ENCODE measurements at regions not wholly inside any gene's neighbourhood (a gene's known extent, or its start where the extent isn't known, plus 50 kb on each side); places are given as distances from the start of the nearest gene placed in this dataset.
"Not testable (repeated sequence)": the region's sequence is repeated elsewhere in the genome, so short reads cannot be mapped to it uniquely, and the experiment has no call there.

DNA sequence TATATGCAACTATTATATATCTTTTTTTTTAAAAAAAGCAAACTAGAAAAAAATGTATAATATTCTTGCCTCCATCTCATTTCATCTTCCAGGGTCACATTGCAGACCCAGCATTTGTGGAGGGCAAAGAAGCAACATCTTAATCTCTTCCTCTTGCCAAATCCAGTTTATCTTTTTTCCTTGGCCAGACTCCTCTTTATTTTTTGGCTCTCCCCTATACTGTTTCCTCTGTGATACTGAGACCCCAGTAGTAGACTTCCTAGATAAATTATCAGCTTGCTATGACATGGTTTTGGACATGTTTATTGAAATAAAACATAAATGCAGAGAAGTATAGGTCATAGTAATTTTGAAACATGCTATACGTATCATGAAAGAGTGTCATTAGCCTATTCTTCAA lies 303.8 kb upstream of the DDHD1 start:
- no peak for DNase-seq

DNA sequence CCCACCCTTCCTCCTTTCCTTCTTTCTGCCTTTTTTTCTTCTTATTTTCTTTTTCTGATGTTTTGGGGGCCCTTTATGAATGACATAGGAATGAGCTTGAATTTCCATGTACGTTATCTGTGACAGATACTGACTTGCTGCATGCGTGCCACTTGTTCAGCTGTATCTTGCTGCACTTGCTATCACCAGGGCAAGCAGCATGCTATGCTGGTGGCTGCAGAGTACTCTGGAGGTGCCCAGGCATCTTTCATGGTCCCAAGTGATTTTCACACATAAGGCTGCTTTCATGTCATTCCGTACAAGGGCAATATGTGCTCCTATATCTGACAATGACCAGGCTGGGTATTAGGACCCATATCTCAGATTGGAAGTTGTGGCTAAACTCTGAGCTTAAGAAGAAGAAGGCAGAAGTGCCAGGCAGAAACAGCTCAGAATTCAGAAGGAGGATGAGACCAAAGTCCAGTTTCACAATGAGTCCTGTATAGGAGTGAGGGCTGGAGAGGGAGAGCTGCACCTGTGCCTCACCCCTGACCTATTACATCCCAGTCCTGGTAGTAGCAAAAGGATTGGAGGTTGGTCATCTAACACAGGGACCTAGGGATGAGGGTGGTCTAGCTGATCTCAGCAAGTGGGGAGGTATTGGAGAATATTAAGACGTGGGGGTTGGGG lies 299.0 kb upstream of the DDHD1 start:
- DNase-seq: no peak

DNA sequence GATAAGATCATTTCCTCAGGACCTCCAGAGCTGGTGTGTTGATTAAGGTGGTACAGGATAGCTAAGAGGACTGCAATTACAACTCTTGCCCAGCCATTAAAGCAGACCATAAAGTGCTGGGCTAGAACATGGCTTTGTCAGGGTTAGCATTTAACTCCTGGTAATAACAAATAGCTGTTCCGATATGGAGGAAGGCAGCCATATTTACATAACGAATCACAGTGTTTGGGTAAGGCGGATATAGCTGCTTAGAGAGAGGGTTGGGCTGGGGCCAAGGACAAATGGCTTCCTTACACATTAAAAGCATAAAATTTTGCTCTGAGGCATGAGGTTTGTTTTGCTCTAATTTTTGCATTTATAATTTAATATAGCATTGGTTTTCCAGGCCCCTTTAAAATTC lies 297.7 kb upstream of the DDHD1 start:
- DNase-seq: peak; percentile 43

DNA sequence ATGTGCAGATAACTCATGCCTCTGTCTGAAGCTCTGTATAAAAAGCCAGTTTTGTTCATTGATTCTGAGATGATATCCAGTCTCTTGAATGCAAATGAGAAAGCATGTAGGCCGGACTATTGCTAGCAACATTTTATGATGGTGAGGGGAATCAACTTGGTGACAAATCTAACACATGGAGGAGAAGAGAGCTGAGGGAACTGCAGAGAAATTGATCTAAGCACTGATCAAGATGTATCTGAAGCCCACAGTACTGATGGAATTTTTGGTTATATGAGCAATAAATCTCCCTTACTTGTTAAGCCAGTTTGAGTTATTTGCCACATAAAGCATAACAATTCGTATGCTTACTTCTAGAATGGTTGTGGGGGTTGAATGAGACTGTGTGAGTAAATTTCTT lies 295.6 kb upstream of the DDHD1 start:
- DNase-seq: no peak

DNA sequence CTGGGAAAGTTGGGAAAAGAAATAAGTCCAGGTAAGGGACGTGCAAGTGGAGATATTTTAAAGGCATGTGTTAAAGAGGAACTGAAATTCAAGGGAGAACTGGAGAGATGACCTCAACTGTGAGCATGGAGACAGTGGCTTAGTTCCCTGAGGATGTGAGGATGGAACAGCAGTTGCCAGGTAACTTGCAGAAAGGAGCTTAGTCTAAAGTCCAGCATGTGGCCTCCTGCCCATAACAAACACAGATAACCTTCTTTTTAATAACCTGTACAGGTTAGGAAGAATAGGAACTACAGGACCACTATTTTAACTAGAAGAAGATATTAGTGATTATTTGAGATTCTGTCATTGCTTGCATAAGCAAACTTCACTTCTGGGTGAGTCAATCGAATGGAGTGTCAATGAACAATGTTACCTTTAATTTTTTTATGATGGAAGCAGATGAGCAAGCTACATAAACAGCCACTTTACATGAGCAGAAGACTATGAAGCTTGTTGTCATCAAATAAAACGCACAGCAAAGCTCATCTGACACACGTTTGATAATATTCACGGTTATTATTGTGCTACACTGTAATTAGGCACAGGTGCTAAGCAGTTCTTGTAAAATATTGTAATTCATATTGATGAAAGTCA lies 291.7 kb upstream of the DDHD1 start:
- DNase-seq: no peak

DNA sequence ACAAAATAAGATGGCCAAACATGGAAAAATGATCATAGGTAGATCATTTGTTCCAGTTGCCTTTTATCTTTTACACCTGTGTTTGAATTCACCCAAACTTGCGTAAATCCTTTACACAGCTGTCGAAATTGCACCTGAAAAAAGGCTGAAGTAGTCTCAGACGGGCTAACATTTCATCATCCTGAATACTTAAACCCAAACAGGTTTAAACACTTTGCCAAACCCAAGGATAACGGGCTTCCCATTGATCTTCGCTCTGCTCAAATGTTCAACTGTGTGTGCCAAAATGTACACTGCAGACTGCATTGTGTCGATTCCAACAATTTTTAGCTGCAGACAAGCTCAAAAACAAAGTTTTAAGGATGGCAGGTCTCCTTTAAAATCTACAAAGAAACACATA lies 288.7 kb upstream of the DDHD1 start:
- DNase-seq: no peak

DNA sequence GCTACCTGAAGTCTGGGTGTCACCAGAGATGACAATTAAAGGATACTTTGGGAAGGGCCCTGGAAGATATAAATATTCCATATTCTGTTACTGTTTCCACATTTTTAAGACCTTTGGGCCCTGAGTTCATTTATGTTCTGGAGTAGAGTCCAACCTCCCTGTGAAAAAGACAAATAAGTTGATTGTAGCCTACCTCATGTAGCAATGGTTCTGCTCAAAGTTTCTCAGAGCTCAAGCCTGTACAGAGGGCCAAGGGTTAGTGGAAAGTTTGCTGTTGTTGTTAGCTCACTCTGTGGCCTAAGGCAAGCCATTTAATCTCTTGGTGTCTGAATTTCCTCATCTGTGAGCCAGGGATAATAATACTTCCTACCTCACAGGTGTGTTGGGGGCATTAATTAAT lies 284.7 kb upstream of the DDHD1 start:
- DNase-seq: no peak

DNA sequence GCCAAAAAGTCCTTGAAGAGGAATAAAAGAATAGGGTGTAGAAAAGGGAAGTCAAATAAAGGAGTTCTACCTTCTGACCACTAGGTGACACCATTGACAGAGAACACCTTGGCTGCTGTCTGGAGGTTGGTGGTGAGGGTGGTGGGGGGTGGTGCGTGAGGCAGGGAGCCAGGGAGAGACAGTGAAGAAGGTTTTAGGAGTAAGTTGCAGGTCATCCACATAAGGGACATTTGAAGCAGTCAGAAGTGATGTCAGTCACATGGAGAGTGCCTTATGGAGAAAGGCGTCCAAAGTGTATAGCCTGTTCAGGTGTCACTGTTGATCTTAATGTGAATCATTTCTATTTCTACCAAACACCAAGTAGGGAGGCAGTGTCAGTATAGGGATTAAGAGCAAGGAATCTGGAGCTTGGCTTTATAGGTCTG lies 279.3 kb upstream of the DDHD1 start:
- no peak for DNase-seq

DNA sequence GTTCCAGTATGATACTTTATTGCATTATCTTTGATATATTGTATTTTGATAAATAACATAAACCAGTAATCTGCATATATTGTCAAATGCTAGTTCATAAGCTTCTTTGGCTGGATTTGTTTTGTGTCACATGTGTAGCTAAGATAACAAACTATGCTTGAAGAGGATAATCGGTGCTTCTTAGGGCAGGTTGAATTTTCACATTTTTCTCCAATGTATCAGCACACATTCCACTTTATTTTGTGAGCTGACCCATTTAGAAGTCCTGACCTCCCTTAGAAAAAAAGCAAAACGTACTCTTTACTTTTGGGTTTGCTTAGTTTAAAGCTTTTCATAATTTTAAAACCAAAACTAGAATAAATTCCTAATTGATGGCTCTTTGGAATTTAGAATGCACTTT lies 277.7 kb upstream of the DDHD1 start:
- no peak for DNase-seq

DNA sequence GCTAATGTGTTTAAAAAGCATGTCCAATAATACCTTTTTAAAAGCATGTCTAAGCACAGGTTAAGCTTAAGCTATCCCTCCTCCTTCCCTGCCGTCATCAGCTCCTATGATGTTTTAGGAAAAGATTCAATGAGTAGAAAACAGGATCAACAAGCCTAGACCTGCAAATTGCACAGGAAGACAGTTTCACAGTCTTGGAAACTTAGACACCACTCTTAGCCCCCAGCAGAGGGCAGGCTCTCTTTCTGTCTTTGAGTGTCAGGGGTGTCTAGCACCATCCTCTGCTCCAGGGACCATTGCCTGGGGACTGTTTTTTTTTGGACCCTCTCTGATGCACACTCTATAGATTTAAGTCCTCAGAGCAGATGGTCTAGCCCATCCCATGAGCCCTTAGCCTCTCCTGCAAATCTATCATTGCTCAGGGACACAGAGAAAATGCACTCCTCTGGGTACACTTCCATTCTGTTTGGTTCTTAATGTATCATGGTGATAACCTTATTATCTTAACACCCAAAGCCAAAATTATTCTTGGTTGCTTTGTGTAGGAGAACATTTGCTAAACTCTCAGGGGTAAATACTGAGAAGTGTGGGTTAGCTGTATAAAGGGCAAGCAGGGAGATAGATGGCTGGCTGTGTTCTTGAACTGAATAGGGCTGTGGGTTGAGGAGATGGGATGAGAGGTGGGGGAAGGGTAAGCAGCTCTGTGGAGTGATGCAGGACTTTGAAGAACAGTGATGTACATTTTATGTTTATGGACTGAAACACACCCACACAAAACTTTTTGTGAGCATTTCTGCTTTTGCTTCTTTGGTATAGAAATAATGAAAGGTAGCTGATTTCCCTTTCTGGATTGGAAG lies 259.9 kb upstream of the DDHD1 start:
- DNase-seq: no peak

DNA sequence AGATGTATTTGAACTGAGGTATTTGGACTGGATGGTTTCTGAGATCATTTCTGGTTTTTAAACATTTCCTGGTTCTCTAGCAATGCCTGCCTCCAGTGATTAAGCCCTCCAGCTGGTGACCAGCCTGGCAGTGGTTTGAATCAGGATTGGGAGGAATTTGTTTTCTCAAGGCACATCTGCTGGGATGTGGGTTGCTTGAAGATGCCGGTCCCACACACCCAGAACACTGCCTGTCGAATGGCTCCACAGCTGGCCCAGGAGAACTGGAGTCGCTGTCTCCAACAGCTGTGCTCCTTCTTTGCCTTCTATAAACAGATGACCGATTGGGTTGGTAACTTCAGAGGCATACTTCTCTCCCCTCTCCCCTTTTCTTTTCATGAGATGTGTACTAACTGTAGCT lies 258.0 kb upstream of the DDHD1 start:
- no peak for DNase-seq

DNA sequence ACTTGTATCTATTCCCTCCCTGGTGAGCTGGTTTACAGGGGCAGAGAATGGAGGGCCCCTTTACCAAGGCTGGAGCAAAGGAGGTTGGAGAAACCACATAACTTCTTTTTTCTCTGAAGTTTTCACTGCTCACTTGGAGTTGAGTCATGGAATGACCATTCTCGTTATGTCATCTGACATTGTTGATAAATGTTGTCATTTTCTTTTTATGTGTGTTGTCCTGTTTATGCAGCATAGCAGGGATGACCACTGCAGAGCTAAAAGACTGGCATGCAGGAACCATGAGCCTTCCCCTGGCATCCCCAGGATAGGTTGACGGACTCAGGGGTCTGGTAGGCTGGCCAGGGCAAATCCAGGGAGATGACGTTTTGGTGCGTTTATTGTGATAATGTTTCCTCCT lies 256.8 kb upstream of the DDHD1 start:
- no peak for DNase-seq

DNA sequence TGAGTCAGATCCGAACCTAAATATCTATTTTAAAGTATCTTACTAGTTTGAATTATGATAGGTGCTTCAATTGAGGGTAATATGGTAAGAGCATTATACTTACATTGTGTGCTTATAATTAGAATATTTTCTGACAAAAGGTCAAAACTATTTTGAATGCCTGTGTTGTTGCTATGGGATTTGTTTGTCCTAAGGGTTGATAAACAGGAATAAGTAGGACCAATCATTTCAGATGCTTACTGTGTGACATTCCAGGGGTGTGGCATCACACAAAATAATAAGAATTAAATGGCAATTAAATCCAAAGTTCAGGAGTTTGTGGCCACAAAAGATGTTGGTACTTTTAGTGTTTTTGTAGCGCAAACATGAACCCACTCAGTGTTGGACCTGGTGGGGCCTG lies 256.2 kb upstream of the DDHD1 start:
- DNase-seq: no peak

DNA sequence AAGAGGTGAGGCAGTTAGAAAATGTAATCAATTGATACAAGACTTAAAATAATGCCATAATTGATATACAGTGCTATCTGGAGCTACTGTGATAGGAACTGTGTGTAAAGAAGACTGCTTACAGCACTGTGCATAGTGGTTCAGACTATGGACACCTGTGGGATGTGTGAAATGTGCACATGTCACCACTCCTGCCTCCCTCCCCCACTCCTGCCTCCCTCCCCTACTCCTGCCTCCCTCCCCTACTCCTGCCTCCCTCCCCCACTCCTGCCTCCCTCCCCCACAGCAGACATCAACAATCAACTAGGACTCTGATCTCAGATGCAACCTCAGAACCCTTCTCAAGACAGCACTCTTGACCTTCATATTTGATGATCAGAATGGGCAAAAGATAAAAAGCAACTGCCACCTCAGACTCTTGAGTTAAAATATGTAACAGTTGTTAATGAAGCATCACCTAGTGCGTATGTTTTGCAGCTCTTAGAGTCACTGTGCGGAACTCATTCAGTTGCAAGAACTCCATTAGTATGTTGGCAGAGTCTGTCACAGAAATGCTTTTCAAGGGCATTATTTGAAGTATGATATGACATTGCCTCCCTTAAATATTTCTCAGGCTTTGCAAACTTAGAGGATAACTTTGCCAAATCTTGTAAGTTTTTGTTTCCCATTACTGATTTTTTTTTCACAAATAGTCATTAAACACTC lies 255.2 kb upstream of the DDHD1 start:
- DNase-seq: no peak

DNA sequence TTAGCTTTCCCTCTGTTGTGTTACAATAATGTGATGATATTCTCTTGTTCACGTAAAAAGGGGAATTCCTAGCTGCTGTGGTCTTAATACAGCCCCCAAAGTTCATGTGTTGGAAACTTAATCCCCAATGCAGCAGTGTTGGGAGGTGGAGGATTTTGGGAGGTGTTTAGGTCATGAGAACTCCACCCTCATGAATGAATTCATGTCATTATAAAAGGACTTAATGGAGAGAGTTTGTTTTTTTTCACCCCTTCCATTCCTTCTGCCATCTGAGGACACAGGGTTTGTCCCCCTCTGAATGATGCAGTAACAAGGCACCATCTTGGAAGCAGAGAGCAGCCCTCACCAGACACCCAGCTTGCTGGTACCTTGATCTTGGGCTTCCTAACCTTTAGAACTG lies 253.4 kb upstream of the DDHD1 start:
- no peak for DNase-seq

DNA sequence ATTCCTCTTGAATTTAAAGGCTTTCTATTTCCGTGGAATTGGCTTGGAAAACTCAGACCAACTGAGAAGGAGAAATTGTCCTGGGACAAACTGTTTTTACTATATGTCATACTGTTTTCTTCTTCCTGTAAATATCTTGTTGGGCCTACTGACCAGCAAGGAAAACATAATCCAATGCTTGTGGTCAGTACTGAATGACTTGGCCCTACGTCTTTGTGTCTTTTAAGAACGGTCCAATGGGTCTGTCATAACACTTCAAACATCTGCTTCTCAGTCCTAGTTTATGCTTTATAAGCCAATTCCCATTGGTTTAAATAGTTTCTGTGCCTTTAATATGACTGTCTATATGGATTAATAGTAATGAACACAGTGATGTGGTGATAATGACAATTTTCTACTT lies 248.5 kb upstream of the DDHD1 start:
- no peak for DNase-seq

DNA sequence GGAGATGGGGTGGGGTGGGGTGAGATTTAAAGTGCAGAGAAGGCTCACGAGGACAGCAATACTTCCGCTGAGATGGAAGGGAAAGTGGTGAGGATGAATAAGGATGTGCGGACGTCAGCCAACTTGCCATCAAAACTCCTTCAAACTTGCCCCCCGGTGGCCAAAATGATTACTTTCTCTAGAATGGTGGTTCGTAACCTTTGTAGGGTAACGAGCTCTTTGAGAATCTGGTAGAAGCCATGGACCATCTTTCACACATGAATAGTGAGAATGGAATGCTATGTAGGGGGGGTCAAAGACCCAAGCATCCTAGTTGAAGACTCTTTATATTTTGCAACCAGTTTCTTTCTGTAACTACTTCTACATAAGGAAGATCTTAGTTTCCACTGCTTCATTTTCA lies 245.9 kb upstream of the DDHD1 start:
- DNase-seq: no peak

DNA sequence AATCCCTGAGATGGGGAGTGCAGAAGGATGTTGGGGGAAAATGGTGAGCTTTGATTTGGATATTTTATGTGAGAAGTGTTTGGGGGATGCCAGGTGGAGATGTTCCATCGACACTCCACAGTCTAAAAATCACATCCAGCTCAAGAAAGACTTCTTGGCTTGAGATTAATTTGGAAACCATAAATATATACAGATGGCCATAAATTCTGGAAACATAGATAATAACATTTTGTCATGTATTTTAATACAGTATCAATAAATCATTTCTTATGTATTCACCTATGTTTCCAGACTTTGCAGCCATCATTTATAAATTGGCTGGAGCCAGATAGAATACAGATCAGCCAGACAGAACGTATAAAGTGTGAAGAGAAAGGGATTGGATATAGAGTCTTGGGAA lies 245.5 kb upstream of the DDHD1 start:
- DNase-seq: no peak

DNA sequence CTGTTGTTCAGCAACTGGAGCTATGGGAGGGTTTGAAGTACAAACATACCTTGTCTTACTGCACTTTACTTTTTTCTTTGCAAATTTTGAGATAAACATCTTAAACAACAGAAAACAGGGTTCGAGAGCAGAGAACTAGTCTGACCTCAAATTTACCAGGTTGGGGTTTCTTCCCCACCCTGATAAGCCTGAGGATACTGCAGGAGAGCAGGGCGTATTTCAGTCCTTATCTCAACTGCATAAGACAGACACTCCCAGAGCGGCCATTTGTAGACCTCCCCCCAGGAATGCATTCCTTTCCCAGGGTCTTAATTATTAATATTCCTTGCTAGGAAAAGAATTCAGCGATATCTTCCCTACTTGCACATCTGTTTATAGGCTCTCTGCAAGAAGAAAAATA lies 242.1 kb upstream of the DDHD1 start:
- not testable (repeated sequence) for DNase-seq

DNA sequence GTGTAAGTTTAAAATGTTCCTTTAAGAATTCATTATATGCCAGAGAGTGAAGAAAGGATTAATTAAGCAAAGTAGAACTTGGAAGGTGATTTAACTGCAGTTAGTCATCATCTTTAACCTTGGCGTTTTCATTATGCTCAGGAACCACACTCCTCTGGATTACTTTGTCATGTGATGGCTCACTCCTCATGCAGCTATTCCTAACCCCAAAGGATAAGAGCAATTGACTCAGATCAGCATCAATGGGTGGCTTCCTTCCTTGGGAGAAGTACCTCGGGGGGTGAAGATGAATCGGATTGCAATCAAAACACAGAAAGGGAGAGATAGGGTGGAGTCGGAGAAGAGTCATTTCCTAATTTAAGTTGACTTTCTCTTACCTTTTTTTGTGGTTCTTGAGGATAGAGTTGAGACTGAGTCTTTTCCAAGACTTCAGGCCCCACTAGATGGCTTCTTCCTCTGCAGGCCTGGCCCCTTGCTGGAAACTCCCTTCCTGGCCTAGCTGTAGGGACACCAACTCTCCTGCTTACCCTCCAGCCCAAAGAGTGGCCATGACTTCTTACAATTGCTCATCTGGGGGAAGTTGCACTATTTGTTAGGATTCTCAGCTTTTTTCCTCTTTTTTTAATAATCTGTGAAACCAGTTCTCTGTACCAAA lies 238.6 kb upstream of the DDHD1 start:
- DNase-seq: no peak

DNA sequence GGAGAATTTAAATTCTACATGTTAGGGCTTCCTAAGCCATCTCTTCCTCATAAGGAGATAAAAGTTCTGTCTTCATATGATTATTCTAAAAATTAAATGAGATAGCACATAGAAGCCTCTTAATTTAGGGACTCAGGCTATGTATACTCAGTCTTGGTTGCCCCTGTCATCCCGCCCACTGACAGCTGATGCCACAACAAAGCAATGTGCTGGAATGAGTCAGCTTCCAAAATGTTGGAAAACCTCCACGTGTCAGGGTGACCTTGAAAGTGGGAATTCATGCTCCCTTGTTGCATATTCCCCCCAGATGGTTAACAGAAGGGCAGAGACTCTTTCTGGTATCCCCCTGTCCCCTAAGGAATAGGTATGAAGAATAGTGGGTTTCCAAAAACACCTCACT lies 238.0 kb upstream of the DDHD1 start:
- DNase-seq: no peak

DNA sequence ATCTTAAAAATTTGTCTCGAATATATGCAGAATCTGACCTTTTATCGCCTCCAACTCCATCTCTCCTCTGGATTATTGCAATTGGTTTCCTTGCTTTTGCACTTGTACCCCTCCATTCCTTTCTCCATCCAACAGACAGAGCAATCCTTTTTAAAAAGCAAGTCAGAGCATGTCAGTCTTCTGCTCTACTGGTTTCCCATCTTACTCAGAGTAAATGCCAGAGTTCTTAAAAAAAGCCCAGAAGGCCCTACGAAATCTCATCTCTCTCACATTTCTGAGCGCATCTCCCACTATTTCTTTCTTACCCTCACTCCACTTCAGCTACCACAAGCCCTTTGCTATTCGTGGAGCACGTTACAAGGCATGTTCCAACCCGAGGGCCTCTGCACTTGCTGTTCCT lies 236.9 kb upstream of the DDHD1 start:
- no peak for DNase-seq

DNA sequence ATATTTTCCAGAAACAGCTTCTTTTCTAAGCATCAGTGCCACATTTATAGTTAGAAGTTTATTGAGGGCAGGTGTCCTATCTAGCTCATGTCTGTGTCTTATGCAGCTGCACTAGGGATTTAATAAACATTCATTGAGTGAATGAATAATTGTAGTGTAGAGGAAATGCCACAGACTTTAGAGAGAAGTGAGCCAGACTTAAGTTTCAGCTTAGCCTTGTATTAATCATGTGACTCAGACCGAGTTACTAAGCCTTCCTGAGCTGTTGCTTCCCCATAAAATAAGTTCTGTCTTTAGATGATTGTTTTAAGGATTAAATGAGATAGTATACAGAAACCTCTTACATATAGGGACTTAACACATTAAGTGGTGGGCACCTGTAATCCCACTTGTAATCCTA lies 236.1 kb upstream of the DDHD1 start:
- no peak for DNase-seq

Measured in DMS153 (cell line).